Activated CD4-positive, alpha-beta T cell treated with anti-CD3 and anti-CD28 coated beads, Interleukin-10, Interleukin-2, amounts not matched to agents 100 ng/mL and 50 ng/mL, durations not matched to agents 16 hours and 8 hours (primary cell): ENCODE measurements at regions not wholly inside any gene's neighbourhood (a gene's known extent, or its start where the extent isn't known, plus 50 kb on each side); places are given as distances from the start of the nearest gene placed in this dataset.

ENCODE experiments used
- DNase-seq: peaks from one replicate; pipeline ENCODE4 v3.0.0-alpha.2; 2020

DNA sequence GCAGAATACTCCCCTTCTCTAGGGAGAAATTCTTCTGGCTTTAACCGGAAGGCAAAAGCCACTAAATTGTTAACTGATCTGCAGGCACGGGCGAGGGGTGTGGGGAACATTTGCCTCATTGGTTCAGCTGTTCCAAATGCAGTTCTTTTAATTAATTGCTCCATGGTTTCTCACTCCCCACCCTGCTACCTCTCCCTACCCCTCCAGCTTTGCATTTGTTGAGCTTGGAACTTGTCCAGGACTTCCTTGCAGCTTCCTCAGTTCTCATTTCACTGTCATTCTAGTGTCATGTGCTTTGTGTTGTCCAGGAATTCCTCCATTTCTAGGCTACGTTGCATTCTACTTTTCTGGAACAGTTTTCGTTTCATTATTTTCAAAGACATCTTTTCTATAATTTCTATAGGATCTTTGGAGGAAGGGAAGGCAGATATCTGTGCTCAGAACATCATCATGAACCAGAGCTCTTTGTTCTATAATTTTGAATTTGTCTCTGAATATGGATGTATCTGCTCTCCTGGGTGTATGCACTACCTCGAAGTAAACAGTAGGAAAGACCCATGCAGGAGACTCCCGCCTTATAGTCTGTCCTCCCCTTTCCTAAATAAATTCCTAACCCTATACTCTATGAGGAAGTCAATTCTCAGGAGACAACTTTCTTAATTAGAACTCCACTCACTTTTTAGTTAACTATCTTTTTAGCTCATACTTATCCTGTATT is 132.4 kb upstream of the LMO4 start:
- no peak for DNase-seq

DNA sequence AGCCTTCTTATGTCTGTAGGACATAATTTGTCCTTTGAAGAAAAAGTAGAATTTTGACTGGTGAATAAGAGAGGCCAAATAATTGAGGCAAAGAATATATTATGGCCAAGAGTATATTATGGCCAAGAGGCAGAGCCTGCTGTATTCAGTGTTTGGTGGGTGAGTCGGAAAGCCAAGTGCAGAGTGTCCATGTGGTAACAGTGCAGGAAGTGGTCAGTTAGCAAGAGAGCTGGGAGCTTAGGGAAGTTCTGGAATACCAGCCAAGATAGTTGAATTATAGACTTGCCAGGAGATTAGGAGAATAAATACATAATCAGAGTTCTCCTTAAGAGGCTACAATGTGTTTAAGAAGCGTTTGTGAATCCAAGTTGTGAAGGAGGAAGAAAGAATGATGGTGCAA is 131.5 kb upstream of the LMO4 start:
- DNase-seq, result no peak

DNA sequence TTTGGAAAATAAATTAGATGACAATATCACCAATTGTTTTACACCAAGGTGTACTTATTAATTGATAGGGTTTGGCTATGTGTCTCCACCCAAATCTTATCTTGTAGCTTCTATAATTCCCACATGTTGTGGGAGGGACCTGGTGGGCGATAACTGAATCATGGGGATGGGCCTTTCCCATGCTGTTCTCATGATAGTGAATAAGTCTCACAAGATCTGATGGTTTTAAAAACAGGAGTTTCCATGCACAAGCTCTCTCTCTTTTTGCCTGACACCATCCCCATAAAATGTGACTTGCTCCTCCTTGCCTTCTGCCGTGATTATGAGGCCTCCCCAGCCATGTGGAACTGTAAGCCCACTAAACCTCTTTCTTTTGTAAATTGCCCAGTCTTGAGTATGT is 131.0 kb upstream of the LMO4 start:
- DNase-seq, result no peak

DNA sequence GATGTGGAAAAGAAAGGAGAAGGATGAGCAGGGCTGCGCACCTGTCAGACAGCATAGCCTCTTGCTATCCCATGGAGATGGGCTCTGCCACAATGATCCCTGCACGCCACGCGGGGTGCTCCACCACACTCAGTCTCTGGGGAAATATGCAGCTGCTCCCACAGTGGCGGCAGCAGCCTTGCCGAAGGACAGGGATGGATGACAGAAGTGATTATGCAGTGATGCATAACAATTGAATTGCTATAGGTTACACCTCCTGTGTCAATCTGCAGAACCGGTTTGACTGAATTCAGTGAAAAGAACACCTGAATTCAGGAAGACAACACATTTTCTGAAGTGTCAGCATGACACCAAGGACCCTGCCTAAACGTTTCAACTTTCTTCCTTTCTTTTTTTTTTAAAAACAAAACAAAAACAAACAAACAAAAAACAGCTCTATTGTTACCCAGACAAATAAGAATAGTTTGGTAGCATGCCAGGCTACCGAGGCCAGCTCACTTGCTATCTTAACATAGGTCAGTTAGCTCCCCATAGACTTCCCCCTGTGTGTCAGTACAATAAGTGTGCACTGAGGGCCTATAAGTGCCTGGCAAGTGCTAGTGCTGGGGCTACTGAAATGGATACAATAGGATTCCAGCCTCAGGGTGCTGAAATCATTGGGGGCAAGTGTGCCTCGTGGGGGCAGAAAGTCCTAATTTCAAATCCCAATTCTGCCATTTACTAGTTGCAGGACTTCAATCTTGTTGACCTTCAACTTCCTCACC is 127.6 kb upstream of the LMO4 start:
- no peak for DNase-seq

DNA sequence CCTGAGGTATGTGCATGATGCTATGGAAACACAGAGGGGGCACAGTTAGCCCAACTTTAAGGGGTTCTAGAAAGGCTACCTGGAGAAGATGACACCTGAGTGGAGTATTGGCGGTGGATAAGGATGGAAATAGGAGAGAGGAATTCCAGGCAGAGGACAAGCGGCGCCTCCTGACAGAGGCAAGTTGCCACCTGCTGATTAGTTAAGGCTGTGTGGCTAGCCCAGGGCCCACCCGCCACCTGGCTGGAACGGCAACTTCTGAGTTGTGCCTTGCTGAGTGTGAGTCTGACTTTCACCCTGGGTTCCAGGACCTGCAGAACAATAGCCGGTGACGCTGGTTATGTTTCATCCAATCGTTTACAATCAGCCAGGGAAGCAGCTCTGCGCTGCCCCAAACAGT is 126.9 kb upstream of the LMO4 start:
- no peak for DNase-seq

DNA sequence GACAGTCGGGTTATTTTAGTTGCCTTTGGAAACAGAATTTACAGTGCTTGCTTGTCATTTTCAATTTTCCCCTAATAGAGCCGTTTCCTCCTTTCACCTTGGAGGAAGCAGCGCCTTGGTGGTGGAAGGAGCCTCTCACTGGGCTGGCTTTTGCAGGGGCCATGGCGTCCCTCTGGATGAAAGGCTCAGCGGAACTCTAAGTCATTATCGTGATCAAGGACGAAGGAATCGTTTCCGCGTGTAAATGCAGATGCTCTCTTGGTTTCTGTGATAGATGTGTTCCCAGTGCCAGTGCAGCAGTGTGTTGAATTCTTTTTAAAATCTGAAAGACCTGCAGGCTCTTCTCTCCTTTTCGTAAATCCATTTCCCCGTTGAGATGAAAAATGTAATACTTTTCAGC is 126.2 kb upstream of the LMO4 start:
- no peak for DNase-seq

DNA sequence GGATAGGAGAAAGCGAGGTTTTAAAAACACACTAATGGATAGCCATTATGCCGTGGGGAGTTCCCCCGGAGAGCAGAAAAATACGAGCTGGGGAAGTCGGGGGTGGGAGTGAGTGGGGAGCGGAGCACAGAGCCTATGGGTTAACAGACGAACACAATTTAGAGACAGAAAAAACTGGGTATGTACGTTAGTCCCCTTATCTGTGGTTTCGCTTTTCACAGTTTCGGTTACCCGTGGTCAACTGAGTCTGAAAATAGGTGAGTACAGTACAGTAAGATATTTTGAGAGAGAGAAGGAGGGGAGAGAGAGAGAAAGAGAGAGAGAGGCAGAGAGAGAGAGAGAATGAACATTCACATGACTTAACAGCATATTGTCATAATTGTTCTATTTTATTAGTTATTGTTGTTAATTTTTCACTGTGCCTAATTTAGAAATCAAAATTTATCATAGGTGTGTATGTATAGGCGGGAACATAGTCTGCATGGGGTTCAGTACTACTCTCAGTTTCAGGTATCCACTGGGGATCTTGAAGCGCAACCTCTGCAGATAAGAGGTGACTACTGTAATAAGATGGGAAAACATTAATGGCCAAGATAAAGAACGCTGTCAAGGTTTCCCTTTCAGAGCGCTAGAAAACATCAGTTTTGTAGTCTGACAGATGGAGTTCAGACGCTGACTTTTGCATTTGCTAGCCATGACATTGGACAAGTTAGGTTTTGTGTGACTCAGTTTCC is 125.6 kb upstream of the LMO4 start:
- DNase-seq, result no peak

GRCh38 chr1:87203904-87204303 is 124.8 kb upstream of the LMO4 start:
- no peak for DNase-seq

- no peak for DNase-seq
Measured at GRCh38 chr1:87204441-87204840, 124.2 kb upstream of the LMO4 start.

GRCh38 chr1:87204921-87205320 is 123.8 kb upstream of the LMO4 start:
- DNase-seq, result no peak

DNA sequence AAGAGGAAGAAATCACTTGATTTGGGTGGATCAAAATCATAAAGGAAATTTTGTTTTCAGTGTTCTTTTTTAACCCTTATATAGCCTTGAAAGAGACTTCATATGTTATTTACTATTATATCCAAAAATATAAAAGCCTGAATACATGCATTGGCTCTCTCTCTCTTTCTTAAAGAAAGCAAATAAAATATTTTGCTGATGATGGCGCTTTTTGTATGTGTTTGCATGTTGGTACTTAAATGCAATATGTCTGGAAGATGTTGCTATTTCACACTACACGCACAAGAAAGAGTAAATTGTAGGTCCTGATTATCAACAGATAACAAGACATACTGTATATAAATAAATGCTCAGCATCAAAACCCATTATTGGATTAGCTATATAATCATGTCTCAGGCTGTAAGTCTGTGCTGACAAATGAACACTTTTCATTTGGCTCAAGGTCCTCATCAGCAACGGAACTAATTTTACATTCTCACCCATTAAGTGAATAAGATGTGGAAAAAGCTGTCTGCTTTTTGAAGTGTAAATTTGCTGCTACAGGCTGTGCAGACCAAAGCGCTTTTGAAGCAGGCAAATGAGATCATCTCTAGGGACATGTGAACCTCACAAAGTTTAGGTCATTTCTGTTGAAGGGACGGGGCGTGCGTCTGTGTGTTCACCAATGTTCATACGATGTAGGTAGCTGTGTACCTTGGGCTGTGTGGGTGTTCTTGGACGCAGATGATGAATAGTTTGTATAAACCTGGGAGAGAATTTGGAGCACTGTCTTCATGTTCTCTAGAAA is 122.4 kb upstream of the LMO4 start:
- no peak for DNase-seq

DNA sequence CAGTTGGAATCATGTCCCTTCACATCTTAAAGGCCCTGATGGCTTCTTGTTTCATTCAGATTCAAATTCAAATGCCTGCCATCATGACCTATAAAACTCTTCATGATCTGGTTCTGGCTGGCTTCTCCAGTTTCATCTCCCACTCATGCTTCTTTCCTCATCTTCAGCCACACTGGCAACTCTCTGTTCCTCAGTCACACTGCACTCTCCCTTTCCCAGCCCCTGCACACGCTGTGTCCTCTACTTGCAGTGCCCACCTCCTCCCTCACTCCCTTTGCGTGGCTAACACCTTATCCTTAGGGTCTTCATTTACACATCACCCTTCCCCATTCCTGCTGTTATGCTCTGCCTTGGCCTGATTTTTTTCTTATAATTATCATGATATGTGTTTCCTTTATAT is 120.6 kb upstream of the LMO4 start:
- no peak for DNase-seq

GRCh38 chr1:87208931-87209330 is 119.7 kb upstream of the LMO4 start:
- no peak for DNase-seq

DNA sequence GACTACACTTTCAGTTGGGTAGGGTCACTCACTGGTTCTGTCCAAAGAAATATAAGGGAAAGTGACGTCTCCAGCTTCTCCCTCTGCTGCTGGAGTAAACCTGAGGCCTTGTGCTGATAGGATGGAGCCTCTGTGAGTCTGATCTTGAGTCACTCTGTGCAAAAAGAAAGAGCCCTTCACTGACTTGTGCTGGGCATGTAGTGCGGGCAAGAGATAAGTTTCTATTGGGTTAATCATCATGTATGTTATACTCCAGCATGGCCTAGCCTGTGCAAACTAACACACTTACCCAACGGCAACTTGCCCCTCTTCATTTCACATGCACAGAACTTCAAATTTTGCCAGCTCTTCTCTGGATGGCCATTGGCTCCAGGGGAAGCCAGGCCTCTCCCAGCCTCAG is 118.5 kb upstream of the LMO4 start:
- no peak for DNase-seq

DNA sequence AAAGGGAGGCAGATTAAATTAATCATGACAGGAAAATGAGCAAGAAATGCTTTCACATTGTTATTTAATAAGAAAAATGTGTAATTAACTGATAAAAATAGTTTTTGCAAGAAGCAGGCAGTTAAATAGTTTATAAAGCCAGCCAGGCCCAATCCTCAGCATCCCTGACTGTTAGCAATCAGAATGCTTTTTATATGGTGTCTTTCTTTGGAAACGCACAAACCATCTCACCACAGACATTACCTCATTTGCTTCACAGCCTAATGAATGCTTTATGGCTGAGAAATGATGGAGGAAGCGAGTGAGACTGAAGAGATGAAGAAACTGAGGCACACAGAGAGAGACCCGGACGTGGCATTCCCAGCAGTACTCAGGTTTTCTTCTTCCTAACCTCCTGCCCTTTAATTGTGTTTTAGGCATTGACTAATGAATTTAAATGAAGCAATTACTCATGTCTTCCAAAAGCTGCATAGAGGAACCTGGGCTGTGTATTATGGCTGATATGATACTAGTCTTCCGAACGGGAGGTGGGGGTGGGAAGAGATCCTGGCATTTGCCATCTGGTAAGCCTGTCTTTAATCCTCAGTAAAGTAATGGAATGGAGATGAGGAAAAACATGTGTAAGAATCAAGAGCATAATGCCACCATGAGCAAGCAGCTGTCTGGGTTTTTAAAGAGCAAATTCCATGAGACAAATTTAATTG is 116.1 kb upstream of the LMO4 start:
- no peak for DNase-seq

- no peak for DNase-seq
Measured at GRCh38 chr1:87213135-87213515, 115.6 kb upstream of the LMO4 start.

GRCh38 chr1:87215592-87215991 is 113.1 kb upstream of the LMO4 start:
- DNase-seq, result no peak

GRCh38 chr1:87218618-87219017 is 110.1 kb upstream of the LMO4 start:
- DNase-seq, result no peak

GRCh38 chr1:87219141-87219540 is 109.5 kb upstream of the LMO4 start:
- DNase-seq, result peak; percentile 32

GRCh38 chr1:87219626-87220025 is 109.1 kb upstream of the LMO4 start:
- no peak for DNase-seq

DNA sequence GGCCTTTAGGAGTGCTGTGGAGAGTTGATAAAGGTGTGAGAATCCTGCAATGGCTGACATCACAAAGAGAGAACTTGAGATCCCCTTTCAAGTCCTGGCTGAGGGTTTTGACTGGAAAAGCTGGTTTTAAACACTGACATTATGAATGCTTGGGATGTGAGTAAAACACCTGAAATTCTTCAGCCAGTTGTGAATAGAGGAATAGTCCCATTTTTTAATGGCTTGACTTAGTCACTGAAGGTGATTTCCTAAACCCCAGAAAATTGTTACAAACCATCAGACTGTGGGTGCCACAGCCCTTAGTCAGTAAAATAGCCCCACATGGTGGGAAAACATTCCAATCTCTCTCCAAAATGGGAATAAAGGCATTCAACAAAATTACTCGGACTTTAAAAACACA is 107.7 kb upstream of the LMO4 start:
- no peak for DNase-seq

DNA sequence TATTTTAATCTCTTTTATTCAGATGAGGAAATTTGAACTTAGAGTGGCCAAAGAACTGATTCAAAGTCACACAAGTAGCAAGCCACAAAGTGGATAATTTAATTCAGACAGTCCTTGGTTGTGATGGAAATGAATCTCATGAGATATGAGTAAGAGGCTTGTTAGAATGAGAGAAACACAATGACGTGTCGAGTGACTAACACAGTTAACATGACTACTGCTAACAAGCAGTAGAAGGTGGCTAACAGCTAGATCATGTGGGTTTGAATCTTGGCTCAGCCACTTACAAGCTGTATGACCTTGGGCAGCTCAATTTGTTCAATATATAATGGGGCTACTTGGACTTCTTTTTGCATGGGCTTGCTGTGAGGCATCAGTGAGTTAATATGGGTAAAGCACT is 104.5 kb upstream of the LMO4 start:
- DNase-seq, result peak; percentile 61

GRCh38 chr1:87225171-87225570 is 103.5 kb upstream of the LMO4 start:
- no peak for DNase-seq
